DMS79 treated with DMSO at 0.1 percent for 48 hours (cell line): ENCODE measurements at regions not wholly inside any gene's neighbourhood (a gene's known extent, or its start where the extent isn't known, plus 50 kb on each side); places are given as distances from the start of the nearest gene placed in this dataset.
"Not testable (repeated sequence)": the region's sequence is repeated elsewhere in the genome, so short reads cannot be mapped to it uniquely, and the experiment has no call there.

Experiments used
- DNase-seq: peaks from one replicate; lab custom pipeline; 2025; lab: John Stamatoyannopoulos, UW

DNA sequence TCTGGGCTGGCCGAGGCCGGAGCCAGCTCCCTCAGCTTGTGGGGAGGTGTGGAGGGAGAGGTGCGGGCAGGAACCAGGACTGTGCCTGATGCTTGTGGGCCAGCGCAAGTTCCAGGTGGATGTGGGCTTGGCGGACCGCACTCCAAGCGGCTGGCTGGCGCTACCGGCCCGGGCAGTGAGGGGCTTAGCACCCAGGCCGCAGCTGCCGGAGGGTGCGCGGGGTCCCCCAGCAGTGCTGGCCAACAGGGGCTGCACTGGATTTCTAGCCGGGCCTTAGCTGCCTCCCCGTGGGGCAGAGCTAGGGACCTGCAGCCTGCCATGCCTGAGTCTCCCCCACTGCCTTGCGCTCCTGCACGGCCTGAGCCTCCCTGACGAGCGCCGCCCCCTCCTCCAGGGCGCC, 242.8 kb downstream of the CCSER2 start:
- DNase-seq = no peak

DNA sequence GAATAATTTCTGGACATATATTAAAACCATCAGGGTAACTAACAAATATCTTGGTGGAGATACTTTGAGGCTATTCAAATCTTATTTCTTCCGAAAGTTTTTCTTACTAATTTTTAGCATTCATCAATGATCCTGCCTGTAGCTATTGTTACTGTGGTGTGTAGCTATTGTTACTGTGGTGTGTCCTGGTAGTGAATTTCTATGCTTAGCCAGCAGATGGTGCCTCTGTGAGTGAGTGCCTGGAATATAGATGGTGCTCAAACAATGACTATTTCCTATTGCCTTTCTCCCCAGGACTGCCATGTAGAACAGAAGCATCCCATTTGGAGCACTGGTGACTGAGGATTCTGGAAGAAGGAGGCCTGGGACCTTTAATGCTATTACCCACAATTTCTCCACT, 245.7 kb downstream of the CCSER2 start:
- DNase-seq = no peak

DNA sequence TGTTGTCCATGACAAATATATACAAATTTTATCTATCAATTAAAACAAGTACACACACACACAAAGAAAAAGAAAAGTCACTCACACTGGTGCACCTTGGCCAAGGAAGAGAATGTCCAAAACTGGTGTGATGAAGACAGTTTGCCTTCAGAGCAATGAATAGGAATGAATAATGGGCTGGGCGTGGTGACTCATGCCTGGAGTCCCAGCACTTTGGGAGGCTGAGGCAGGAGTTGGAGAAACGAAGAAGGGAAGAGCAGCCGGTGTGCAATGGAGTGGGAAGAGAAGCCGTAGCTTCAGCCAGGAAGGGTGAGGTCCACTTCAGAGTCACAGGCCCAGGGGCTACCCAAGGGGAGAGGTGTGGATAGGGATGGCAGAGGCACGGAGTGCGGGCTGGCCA, 253.6 kb downstream of the CCSER2 start:
- DNase-seq = no peak

DNA sequence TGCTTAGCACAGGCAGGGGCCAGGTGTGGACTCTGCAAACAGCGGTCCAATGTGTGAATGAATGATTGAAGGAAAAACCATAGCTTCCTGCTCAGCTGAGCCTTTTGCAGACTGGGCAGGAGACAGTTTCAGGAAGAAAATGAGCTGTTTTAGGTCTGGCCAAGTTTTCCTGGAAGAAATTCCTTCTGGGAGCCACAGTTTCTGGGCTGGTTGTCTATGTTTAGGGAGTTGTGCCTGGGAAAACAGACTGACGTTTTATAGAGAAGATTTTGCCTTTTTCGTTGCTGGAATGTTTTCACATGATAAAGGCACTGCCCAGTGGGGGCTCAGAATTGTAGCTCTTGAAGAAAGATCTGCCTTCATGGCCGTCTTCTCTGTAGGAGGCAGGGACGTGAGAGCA, 255.1 kb downstream of the CCSER2 start:
- DNase-seq = no peak

DNA sequence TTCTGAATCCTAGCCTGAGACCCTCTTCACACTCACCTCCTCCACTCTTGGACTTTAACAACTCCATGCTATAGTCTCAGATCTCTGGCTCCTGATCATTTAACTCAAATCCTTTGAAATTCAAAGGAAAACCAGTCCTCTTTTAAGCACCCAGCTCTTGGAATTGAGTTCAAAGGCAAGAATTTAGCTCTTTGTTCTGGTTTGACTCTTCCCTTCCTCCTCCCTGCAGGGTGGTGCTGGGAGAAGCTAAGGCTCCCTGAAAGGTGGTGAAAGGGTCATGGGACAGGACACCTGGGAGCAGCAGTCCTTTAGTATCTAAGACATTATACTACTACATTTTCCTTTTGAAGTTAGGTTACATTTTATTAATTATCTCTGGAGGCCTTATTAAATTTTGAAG, 259.4 kb downstream of the CCSER2 start:
- no peak for DNase-seq

DNA sequence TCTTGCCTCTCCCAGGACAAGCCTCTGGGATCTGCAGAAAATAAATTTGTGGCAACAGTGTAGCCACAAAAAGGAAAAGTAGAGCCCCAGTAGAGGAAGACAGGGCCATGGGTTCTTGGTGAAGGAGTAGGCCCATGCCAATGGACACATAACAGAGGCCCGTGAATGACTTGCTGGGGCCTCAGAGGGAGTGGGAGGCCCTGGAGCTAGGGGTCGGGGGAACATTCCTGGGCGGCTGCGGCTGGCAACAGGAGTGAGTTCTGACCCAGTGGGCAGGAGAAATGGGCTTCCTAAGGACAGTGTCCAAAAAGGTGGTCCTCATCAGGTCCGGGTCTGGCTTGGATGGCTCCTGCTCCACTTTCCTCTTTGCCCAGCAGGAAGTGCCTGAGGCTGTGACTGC, 260.0 kb downstream of the CCSER2 start:
- no peak for DNase-seq

DNA sequence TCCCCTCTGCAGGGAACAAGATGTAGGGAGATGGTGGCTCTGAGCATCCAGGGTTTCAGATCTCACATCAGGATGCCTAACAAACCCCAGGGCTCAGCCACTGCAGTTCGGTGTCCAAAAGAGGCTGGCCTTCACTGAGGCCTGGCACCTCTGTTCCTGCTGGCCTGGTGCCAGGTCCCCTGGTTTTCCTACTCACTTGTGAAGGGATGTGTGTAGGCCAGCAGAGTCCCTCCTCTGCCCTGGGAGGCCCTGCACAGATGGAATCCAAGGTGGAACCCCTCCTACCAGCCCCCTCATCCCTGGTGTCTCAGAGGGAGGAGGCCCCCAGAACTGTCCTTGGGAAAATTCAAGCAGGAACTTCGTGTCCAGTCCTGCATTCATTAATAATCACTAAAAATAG, 260.6 kb downstream of the CCSER2 start:
- DNase-seq = no peak

DNA sequence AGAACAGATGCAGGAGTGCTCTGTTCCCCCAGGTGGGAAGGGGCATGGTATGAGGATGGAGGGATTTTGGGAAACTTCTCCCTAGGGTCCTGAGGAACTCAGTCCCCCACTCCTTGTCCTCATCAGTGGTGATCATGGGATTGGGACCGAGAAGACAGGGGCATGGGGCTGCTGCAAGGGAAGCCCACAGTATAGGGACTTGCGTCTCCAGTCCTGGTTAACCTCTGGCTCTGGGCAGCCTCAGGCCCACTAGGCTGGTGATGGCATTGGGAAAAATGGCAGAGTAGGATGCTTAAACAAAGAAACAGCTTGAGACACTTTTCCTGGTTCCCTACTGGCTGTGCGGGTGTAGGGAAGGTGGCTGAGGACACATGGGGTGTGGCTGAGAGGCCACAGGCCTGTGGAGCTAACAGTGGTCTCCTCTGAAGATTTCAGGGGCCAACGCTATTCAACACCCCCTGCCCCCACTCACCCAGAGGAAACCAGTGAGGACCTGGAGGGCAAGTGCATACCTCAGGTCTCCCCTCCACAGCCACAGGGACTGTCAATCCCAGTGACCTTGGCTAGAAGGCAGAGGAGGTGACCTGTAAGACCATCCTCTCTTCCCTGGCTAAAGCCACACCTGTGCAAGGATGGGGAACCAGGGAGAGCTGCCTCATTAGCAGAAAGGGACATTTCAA, 261.3 kb downstream of the CCSER2 start:
- DNase-seq = no peak

DNA sequence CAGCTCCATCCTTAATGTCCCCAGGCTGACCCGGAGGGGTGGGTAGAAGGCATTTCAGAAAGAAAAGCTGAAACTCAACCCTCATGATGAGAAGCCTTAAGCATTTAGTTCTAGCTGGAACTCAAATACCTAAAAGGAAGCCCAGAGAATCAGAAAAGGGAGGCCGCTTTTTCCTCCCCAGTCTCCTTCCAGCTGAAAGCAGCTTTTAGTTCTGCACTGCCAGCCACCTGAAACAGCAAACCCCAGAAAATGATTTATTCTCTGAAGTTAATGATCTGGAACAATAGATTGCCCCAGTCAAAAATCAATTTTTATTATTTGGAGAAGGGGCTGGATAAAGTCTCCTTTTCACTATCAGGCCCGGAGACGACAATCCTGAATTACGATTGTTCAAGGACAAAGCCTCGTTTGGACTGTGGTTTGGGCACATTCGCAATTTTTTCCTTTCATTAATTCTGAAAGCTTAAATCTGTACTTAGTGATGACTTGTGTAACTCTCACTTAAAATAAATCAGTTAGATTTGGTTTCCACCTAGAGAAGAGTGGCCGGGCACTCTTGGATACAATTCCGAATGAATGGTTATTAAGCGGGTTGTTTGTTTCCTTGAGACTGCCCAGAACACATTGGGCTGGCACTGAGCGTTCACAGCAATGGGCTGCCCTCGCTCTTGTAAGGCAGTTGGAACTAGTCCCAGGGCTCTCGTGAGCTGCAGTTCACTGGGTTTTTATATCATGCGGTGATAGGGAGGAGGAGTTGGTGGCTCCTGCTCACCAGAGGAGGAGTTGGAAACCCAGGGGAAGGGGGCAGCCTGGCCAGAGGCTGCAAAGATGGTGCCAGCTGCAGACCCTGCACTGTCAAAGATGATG, 262.2 kb downstream of the CCSER2 start:
- peak; percentile 90 for DNase-seq

DNA sequence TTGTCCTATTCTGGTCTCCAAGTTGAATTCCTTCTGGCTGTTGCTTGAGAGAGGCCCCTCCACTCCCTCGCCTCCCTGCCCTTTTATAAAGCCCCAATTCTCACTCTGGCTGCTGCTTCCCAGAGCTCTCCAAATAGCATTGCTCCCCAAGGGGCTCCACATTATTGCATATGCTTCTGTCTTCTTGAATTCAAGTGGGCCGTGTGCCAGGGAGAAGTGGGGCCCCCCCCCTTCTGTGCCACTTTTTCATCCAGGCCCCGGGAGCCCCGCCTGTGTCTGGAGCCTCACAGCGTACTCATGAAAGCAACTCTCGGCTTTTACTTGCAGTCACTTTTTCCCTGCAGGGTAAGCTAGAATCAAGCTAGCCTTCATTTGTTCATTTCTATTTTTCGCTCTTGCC, 265.1 kb downstream of the CCSER2 start:
- DNase-seq = peak; percentile 51

DNA sequence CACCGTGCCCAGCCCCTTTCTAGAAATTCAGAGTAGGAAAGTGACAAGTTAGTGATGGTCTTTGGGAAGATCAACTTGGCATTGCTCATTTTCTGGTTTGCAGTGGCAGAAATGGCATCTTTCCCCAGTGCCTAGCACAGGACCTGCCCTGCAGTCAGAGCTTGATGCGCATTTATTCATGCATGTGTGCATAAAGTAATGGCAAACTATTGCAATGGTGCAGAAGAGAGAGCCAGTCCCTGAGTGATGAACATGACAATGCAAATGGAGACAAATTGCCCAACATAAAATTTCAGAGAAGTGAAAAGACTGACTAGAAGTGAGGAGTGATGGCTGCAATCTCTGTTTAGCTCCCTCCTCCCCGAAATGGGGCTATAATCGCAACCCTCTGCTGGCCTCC, 268.2 kb downstream of the CCSER2 start:
- DNase-seq = no peak

DNA sequence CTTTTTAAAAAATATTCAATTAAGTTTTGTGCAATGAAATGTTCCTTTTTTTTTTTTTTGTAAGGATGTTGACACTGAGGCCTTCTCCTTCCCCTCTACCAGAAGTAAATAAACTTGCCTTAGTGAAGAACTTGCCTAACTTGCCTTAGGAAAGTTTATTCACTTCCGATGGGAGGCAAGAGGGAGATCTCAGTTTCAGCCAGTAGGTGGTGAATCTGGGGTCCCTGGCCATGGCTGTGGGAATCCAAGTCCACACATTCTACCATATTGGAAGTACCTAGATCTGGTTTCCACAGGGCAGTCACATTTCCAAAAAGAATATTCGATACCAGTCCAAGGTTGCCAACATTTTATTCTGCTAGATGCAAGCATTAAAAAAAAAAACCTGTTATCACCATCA, 270.9 kb downstream of the CCSER2 start:
- DNase-seq = no peak

DNA sequence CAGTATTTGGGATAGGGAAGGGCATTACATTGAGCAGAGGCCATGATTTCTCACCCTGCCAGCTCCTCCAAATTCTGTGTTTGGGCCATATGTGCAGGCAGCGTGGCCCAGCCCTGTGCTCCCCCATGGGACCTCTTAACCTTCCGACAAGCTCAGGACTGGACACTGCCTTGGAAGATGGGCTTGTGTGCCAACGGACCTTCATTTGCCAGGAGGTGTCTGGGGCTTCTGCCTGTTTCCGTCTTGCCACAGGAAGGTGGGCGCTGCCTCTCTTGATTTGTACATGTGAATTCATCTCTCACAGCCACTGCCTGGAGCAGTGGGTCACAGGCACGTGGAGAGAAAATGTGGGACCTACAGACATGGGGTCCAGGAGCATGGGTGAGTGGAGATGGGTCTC, 272.6 kb downstream of the CCSER2 start:
- no peak for DNase-seq

DNA sequence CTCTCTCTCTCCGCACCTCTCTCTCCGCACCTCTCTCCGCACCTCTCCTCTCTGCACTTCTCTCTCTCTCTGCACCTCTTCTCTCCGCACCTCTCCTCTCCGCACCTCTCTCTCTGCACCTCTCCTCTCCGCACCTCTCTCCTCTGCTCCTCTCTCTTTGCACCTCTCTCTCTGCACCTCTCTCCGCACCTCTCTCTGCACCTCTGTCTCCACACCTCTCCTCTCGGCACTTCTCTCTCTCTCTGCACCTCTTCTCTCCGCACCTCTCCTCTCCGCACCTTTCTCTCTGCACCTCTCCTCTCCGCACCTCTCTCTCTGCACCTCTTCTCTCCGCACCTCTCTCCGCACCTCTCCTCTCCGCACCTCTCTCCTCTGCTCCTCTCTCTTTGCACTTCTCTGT, 274.2 kb downstream of the CCSER2 start:
- DNase-seq = not testable (repeated sequence)

DNA sequence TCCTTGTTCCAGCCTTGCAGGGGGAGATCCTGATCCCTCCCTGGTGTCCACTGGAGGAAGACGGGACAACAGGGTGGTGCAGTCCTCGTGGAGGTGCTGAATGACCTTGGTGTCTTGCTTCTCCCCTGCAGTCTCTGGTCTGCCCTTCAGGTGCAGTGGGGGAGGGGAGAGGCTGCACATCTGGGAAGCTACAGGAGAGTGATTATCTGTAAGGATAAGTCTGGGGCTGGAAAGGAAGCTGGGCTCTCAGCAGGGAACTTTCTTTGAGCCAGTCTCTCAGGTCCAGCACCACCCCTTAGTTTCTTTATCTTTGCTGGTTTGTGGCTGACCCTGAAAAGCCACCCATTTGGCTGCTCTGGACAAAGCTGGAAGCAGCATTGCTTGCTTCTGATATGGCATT, 275.6 kb downstream of the CCSER2 start:
- no peak for DNase-seq

DNA sequence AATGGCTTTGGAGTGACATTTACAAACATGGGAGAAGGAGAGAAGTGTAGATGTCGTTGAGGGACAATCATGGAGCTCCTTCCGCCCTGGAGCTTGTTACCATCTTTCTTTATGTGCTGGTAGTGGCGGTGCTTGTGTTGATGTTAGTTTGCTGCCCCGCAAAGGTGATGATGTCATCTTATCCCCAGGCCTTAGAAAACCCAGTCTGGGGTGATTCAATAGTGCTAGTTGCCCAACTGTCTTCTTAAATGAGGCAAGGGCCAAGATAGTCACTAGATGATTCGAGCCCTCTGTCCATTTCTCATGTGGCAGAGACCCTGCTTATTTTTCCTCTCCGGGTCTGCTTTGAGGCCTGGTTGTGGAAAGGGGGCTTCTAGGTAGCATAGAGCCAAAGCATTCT, 277.4 kb downstream of the CCSER2 start:
- DNase-seq = no peak

DNA sequence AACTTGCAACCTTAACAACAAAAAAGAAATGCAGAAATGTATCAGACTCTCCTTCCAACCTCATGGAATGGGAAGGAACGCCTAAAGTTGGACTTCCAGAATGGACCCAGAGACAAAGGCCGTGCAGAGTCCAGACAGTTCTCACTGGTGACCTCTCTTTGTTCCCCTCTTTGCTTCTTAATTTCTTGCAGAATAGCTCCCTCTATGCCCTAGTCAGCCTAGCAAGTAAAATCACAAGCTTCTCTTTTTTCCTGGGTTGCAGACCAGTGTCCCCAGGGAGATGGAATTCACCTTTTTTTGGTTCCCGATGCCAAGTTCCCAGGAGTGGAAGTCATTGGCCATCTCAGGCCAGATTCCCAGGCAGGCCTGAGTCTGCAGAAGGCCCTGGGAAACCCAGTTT, 278.0 kb downstream of the CCSER2 start:
- peak; percentile 56 for DNase-seq

DNA sequence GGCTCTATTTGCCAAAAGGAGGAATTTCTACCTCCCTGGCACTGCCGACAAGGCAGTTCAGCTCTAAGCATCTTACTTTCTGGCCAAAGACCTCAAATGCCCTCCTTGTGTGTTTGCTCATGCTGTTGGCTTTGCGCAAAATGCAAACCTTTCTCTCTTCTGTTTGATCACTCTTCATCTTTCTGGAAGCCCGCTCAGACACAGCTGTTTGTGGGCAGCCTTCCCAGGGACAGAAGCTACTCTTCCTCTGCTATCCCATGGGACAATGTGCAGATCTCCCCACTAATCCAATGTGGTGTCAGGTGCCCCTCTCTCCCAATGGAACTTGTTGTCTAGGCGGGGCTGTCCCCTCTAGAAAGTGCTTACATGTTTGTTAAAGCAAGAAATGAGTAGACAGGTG, 278.7 kb downstream of the CCSER2 start:
- DNase-seq = peak; percentile 56

DNA sequence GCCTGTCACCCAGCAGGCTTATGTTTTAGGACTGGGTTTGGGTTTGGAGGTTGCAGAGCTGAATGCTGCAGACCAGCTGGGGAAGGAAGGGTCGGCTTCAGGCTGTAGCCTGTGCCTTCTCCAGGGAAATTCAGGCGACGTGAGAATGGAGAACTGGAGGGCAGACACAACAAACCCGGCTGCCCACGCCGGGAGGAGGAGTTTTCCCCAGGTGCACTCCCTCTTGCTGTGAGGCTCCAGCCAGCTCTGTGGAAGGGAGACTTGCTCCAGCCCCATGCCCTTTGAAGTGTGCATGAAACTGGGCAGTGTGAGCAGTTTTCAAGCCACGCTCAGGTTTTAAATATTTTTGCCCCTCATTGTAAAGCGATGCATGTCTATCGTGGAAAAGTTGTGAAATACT, 279.1 kb downstream of the CCSER2 start:
- no peak for DNase-seq

DNA sequence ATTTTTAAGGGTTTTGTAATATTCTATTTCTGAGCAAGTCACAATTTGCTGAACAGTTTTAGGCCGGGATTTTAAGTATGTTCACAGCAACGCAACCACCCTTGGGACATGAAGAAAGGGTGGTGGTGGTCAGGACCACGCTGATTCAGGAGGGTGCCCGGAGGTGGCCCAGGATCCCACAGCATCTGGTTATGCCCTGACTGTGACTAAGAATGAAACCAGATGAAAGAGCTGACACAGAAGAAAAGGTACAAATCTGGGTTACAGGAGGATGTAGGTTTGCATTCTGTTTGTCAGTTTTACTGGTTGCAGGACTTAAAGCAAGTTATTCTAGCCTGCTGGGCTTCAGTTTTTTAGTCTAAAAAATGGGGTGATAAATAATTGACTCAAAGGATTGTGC, 279.7 kb downstream of the CCSER2 start:
- DNase-seq = no peak

DNA sequence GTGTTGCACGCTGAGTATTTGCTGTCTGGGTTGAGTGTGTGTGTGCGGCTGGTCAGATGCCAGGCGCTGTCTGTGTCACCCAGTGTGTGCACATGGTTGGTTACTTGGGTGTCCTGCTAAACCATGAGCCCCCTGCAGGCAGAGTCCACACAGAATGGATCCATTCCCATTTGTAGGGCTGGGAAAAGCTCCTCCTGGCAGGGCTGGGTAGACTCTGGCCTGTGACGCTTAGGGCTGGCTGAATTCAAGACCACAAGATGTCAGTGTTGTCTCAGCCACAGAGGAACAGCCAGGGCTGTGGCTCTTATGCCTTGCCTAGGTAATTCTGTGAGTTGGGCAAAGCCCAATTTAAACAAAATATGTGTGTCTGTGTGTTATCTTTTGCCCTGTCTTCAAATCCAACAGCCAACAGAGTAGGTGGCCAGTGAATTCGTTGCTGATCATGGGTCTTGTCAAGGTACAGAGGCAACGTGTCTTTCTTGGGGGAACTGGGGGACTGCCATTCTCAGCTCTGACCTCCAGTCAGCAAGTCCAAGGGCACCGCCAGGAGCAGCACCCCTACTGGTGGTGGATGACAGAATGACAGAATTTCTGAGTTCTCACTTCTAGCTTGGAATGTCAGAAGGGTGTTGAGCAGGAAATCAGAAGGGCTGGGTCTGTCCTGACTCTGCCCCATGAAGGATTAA, 285.1 kb downstream of the CCSER2 start:
- peak; percentile 6 for DNase-seq

DNA sequence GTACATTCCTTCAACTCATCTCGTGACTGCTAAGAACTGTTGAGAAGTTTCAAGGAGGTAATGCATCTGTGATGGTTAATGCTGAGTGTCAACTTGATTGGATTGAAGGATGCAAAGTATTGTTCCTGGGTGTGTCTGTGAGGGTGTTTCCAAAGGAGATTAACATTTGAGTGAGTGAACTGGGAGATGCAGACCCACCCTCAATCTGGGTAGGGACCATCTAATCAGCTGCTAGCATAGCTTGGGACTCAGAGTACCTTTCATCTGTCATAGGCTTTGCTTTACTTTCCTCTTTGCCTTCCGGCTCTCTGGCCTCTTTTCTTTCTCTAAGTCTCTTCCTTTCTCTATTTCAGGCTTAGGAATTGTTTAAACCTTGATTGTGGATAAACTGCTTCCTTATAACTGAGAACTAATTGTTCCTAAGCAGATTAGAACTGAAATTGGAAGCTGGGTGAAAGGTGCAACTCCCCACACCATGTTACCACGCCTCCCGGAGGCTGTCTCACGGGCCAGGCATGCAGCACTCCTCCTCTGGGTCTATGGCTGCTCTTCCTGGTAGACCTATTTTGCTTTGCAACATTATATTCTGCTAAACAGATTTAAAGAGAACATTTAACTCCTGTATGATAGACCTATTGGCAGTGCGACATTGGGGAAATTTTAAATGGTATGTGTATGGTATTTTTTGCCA, 298.2 kb downstream of the CCSER2 start:
- no peak for DNase-seq

DNA sequence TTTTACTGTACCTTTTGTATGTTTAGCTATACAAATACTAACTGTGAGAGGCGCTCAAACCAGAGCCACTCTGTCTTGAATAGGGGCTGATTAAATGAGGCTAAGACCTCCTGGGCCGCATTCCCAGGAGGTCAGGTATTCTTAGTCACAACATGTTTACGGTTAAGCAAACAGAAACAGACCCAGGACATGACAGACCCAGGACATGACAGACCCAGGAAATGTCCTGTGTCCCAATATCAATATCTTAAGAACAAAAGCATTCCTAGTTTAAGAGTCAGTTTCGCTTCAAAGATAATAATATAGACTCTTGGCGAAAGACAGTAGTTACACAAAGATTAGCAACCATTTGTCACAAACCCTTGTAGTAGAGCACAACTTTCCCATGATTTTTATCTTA, 304.5 kb downstream of the CCSER2 start:
- DNase-seq = no peak
